Psoas muscle (tissue), 7 donors: ENCODE measurements at regions not wholly inside any gene's neighbourhood (a gene's known extent, or its start where the extent isn't known, plus 50 kb on each side); places are given as distances from the start of the nearest gene placed in this dataset.
"Not testable (repeated sequence)": the region's sequence is repeated elsewhere in the genome, so short reads cannot be mapped to it uniquely, and the experiment has no call there.

Experiments
- ATAC-seq, 4 donors: fragments of 200-7000 bp; cut with Tn5 transposase; one replicate each; pipeline ENCODE4 v1.9.1; 2020; ENCODE audit warnings: moderate library complexity in 3 of 4, mild to moderate bottlenecking in 2 of 4
- DNase-seq, 2 donors: peaks; one replicate each; pipeline ENCODE4 v3.0.0-alpha.2; 2020
- H3K27ac ChIP-seq: fragments of 200-600 bp; one replicate; pipeline ENCODE4 v1.8.0; 2022
- H3K27me3 ChIP-seq, 3 donors: fragments of 200-600 bp in 1 of 3; one replicate each; pipeline versions ENCODE4 v1.6.1 to v1.8.0; 2013 to 2022; ENCODE audit warnings: low read length in 2 of 3, mild to moderate bottlenecking in 2 of 3, moderate library complexity in 1 of 3; ENCODE audit not compliant: insufficient read depth in 3 of 3
- H3K36me3 ChIP-seq, 2 donors: fragments of 200-600 bp in 1 of 2; one replicate each; pipeline versions ENCODE4 v1.6.1 to v1.8.0; 2013 to 2022; ENCODE audit warnings: low read depth in 1 of 2, mild to moderate bottlenecking in 1 of 2, moderate library complexity in 1 of 2; ENCODE audit not compliant: insufficient read depth in 1 of 2
- H3K4me1 ChIP-seq: fragments of 200-600 bp; one replicate; pipeline ENCODE4 v1.8.0; 2022
- H3K4me3 ChIP-seq: fragments of 200-600 bp; one replicate; pipeline ENCODE4 v1.8.0; 2022; ENCODE audit warnings: mild to moderate bottlenecking
- H3K9me3 ChIP-seq: fragments of 200-600 bp; one replicate; pipeline ENCODE4 v1.8.0; 2022
- WGBS, 3 donors: extraction: QIAGEN DNeasy Blood & Tissue Kit; methylation state at CpG; one replicate each; pipeline versions ENCODE4 v1.1.6 to v1.1.7; 2013; 5-methylcytosine and 5-hydroxymethylcytosine counted together
- intact Hi-C, 2 donors: fragments of 100-400 bp; cut with DNase I; formaldehyde crosslinking; loops; one replicate each; pipeline versions ENCODE4 v1.11.0 to v1.14.2; 2022
- TF ChIP-seq, protein P1 (sequence below): fragments of 200-600 bp; IDR thresholded peaks from one replicate; pipeline ENCODE4 v1.8.0; 2022; ENCODE audit warnings: antibody characterized with exemption
- donor health status: healthy with polysubstance abuse.
- donor health status: DM: no; HTN: no; CAD: no; lungs with moderate emphysema.
- donor health status: Bipolar disorder and iron deficiency.
- donor health status: healthy.
- donor health status: DM: yes; HTN: yes; CAD: no.
- donor health status: DM: no; HTN: no; CAD: no.
- donor health status: DM: yes; HTN: yes; CAD: no.

DNA sequence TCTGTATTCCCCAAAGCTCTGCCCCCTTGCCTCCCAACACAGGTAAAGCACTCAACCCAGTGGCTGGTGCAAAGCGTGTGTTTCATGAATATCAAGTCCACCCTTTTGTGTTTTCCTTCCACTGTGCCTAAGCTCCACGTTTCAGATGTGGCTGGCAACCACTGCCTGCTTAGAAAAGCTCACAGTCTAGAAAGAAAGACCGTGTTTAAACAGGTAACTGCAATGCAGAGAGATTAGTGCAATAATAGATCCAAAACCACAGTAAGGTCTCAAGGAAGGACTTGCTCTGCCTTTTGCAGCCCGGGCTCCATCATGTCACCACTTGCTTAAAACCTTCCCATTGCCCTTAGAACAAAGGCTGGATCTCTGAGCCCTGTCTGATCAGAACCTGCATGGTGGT lies 240.2 kb upstream of the C16orf82 start:
- H3K27me3 ChIP-seq = no peaks in the 10 kb centered on the region
- DNase-seq = no peak
- 55 to 58% (median 56%) methylated on average over 4 of the region's 4 CpGs for WGBS, 3 donors
- TF ChIP-seq, protein P1, sequence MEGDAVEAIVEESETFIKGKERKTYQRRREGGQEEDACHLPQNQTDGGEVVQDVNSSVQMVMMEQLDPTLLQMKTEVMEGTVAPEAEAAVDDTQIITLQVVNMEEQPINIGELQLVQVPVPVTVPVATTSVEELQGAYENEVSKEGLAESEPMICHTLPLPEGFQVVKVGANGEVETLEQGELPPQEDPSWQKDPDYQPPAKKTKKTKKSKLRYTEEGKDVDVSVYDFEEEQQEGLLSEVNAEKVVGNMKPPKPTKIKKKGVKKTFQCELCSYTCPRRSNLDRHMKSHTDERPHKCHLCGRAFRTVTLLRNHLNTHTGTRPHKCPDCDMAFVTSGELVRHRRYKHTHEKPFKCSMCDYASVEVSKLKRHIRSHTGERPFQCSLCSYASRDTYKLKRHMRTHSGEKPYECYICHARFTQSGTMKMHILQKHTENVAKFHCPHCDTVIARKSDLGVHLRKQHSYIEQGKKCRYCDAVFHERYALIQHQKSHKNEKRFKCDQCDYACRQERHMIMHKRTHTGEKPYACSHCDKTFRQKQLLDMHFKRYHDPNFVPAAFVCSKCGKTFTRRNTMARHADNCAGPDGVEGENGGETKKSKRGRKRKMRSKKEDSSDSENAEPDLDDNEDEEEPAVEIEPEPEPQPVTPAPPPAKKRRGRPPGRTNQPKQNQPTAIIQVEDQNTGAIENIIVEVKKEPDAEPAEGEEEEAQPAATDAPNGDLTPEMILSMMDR = no peak
- H3K9me3 ChIP-seq = no peaks in the 10 kb centered on the region
- H3K27ac ChIP-seq = no peak overlapping the region
- H3K4me3 ChIP-seq = no peak overlapping the region
- intact Hi-C loops = no loop called here
- no peaks in the 10 kb centered on the region for H3K36me3 ChIP-seq
- H3K4me1 ChIP-seq = no peaks in the 10 kb centered on the region
- ATAC-seq = no peak

DNA sequence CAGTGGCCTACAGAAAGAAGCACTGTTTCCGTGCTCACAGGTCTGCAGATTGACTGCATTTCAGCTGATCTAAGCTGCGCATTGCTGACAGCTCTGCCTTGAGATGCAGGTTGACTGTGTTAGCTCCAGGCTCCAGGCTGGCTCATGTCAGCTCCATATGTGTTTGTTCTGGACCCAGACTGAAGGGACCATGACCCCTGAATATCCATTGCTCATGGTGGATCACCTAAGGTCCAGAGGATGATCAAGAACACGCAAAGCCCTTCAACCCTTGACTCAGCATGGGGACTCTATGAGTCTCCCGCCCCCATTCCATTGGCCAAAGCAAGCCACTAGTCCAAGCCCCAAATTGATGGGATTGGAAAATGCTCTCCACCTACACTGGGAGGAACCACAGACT lies 239.3 kb upstream of the C16orf82 start:
- intact Hi-C loops = no loop called here
- Histone ChIP-seq H3K27me3 (no peaks in the 10 kb centered on the region), H3K4me1 (no peaks in the 10 kb centered on the region)

DNA sequence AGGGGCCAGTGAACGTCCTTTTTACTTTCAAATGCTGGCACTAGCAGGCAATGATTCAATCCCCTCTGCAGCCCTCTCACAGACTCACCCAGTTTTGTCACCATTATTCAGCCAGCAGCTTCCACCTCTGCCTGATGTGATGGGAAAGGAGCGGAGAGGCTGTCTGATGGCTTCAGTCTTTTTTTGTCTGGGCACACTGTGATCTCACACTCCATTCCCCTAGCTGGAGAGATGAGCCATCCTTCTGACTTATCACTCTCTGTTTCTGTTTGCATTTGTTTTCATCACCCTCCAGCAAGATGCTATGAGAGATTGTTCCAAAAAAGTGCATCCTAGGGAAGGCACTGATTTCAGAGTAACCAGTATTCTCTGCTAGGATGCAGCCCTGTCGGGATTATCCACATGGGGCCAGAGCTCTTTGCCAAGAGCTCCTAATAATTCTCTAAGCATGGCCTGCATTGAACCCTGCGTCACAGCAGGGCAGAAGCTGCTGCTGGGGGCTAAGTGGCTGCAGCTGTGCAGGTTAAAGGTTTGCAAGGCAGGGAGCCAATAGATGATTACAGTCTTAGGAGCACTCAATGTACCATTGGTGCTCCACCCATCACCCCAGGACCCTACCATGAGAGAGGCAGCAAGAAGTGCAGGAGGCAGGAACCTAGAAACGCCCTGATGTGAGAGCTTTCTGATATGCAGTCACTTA lies 236.1 kb upstream of the C16orf82 start:
- no peak for ATAC-seq
- intact Hi-C loops = no loop called here

More for the DNA sequence above, 239.3 kb upstream of the C16orf82 start:
- Histone ChIP-seq H3K9me3 (no peaks in the 10 kb centered on the region), H3K27ac (no peak overlapping the region), H3K36me3 (no peaks in the 10 kb centered on the region), H3K4me3 (no peak overlapping the region)
- ATAC-seq (no peak), DNase-seq (no peak)
- TF ChIP-seq, protein P1 = no peak
- 85 to 94% (median 94%) methylated on average over 4 of the region's 4 CpGs for WGBS, 3 donors

DNA sequence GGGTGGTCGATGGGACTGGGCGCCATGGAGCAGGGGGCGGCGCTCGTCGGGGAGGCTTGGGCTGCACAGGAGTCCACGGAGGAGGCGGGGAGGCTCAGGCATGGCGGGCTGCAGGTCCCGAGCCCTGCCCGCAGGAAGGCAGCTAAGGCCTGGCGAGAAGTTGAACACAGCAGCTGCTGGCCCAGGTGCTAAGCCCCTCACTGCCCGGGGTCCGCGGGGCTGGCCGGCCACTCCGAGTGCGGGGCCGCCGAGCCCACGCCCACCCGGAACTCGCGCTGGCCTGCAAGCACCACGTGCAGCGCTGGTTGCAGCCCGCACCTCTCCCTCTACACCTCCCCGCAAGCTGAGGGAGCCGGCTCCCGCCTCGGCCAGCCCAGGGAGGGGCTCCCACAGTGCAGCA lies 230.6 kb upstream of the C16orf82 start:
- ATAC-seq, DNase-seq, H3K27me3 ChIP-seq, H3K4me1 ChIP-seq, intact Hi-C loops, H3K27ac ChIP-seq, H3K9me3 ChIP-seq, H3K4me3 ChIP-seq, H3K36me3 ChIP-seq: not testable (repeated sequence)
- WGBS, 3 donors = 93 to 97% (median 96%) methylated on average over 29 to 31 of the region's 31 CpGs

More for the DNA sequence above, 236.1 kb upstream of the C16orf82 start:
- WGBS, 3 donors = 45 to 50% (median 48%) methylated on average over 5 of the region's 5 CpGs
- no peak overlapping the region for H3K27ac ChIP-seq
- no peaks in the 10 kb centered on the region for H3K4me1 ChIP-seq
- TF ChIP-seq, protein P1 = no peak
- no peaks in the 10 kb centered on the region for H3K27me3 ChIP-seq
- H3K9me3 ChIP-seq = no peaks in the 10 kb centered on the region
- H3K4me3 ChIP-seq = no peak overlapping the region
- no peak for DNase-seq
- no peaks in the 10 kb centered on the region for H3K36me3 ChIP-seq

DNA sequence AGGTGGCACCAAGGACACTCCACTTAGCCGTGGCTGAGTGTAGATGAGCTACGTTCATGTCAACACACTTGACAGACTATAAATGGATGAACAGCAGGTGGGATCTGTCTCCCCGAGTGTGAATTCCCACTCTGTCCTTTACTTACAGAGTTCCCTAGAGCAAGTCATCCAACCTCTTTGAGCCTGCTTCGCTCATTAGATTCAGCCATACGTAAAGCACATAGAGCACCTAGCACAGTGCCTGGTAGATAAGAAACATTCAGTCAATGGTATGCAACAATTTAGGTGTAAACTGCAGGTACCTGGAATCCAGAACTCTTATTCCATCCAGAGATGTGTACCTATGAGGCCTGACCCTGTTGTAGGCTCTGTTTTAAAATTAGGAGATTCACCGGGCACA lies 227.8 kb upstream of the C16orf82 start:
- Histone ChIP-seq H3K9me3 (no peaks in the 10 kb centered on the region), H3K27me3 (no peaks in the 10 kb centered on the region), H3K4me3 (no peak overlapping the region), H3K36me3 (no peaks in the 10 kb centered on the region), H3K4me1 (no peaks in the 10 kb centered on the region), H3K27ac (no peak overlapping the region)
- DNase-seq (no peak), ATAC-seq (no peak)
- 77 to 83% (median 80%) methylated on average over 6 of the region's 6 CpGs for WGBS, 3 donors
- intact Hi-C loops = no loop called here
- TF ChIP-seq, protein P1 = no peak
